ENCODE measurements at regions not wholly inside any gene's neighbourhood (a gene's known extent, or its start where the extent isn't known, plus 50 kb on each side); places are given as distances from the start of the nearest gene placed in this dataset.

DNA sequence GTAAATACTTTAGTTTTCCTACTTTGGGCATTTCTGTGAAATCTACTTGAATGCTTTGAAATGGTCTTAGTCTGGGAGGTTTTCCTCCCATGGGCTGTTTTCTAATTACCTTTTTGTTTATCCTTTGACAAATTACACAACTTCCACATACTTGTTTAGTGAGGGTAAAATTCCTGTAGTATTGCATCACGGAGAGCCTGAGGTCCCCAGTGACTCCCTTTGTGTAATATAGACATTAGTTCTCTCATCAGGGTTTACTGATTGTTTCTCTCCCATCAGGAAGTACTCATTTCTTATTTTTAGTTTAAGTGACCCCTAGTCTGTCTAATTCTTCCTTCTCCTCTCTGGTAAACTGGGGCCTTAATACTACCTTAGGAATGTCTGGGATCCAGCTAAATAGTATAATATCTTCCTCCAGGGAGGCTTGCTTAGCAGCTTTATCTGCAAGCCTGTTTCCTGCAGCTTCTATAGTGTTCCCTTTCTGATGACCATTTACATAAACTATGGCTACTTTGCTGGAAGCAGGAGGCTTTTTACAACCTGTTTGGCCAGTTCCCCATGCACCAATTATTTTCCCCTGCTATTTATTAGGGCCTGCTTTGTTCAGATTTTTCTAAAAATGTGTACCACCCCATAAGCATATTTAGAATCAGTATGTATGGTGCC, 87.2 kb upstream of the XCR1 start:
- DNase-seq (ENCODE audit: low read depth, low spot score): peak; percentile 17

DNA sequence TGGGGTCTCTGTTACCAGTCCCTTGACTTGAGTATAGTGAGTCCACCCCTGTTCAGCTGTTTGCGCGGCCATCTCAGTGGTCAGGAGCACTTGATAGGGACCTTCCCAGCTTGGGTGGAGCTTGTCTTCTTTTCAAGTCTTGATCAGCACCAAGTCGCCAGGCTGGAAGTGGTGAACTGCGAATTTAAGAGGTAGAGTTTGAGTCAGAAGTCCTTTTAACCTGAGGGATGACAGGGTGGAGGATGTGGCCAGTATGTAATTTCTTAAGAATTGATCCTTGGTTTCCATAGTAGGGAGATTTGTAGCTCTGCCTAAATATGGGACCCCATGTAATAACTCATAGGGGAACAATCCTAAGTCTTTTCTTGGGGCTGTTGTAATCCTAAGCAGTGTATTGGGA, 86.3 kb upstream of the XCR1 start:
- no peak for DNase-seq (ENCODE audit: low read depth, low spot score)

DNA sequence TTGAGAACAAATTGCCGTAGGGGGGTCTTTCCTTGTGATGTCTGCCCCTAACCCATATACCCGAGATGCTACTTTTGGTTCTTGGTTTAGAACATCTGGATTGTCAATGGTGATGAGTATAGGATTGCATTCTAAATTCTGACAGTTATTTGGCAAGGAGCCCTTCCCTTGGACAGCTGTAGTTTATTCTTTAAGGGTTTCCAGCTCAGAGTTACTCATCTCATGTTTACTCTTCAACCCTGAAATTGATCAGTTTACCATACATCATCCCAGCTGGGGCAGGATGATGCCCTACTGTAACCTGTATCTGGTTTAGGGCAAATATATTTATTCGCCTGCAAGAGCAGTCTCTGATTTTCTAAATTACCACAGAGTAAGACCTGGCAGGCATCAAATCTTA, 85.7 kb upstream of the XCR1 start:
- DNase-seq (ENCODE audit: low read depth, low spot score): no peak

DNA sequence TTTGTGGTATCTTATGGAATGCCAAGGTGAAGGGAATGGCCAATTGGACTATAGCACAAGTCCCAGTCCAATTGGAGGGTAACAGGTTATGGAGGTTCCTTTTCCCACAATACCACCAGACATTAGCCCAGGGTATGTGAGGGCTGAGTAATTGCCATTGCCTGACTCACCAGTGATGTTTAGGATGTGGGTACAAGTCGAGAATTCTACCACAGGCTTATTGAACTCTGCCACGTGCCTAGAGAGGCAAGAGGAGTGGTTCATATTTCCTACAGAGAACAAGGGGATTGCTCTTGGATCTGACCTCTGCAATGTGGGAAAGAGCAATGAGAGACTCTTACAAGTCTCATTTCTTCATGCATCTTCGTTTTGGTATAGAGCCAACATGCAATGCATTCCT, 85.0 kb upstream of the XCR1 start:
- DNase-seq (ENCODE audit: low read depth, low spot score): no peak

DNA sequence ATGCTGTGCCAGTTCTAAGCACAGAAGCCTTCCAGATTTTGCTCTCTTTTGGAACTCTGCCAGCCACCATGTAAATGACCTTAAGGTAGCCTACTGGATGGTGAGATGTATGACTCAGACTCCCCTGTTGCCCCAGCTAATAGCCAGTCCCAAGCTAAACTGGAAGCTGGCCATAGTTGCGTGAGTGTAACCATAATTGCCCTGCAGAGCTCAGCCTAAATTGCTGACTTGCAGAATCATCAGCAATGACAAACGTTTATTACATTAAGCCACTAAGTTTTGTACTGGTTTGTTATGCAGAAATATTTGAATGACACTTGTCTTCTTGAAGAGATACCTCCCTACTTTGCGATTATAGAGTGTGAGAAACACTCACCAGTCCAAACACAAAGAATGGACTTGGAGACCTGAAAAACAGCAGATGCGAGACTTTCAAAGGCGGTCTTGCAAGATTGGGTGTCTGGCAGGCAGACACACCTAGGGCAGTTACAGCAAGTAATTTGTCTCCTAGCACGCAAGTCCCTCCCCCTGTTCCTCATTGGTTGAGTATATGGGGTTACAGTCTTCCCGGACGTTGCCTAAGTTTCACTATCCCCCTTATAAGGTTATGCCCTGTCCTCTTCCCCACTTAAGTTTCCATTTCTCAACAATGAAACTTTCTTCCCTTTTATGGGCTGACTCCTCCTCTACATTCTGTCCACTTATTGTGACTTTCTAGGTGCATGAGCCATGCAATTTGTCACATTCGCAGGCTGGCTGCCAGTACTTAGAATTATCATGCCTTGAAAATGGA, 83.6 kb upstream of the XCR1 start:
- peak; percentile 89 for DNase-seq (ENCODE audit: low read depth, low spot score)

DNA sequence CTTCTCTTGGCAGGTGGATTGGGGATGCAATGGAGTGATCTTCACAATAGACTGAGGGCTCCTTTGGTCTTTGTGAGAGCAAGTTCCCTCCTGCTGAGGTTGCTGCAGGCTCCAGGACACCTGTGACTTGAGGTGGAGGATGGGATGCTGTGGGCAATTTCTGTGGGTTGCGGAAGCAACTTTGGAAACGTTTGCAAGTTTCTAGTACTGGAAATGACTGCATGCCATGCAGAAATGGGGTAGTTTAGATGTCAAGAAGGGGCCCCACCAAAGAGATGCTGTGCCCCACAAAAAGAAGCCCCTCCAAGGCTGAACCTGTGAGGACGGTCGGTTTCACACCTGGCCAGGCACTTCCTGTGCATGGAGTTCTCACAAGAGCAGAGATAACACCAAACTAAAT, 80.4 kb upstream of the XCR1 start:
- DNase-seq (ENCODE audit: low read depth, low spot score): no peak

DNA sequence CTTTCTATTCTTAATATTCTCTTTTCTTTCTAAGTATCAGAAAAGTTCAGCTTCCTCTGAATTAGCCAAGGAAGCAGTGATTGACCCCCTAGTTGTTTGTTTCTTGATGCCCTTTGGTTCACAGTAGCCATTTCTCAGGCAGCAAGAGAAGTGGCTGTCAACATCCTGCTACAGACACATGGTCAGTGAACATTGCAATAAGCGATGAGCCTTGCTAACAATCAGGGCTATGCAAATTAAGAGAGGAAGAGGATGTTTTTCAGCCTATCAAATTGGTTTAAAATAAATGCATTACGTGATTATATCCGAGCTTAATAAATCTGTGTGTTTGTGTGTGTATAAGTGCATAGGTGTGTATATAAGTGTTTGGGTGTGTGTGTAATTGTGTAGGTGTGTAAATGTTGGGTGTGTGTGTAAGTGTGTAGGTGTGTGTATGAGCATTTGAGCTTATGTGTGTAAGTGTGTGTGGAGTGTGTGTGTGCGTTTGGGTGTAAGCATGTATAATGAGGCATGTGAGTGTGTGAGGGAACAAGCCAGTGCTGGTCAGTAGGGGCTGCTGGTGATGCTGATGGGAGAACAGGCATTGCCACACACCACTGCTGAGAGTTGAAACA, 78.1 kb upstream of the XCR1 start:
- no peak for DNase-seq (ENCODE audit: low read depth, low spot score)

DNA sequence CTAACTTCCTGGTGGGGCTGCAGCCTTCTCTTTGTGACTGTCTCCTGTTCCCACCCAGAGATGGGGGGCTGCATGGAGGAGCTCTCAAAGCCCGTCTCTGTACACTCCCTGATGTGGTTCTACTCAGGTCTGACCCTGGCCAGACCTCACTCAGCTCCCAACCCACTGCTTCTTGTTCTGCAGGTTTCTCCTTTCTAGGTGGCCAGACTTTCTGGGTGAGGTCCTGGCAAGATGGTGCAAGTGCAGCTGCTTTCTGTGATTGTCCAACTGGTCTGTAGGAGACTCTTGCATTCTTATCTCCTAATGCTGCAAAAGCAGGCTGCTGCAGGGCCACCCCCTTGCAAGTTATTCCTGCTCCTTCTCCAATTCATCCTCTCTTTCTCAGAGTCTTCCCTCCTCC, 77.4 kb upstream of the XCR1 start:
- DNase-seq (ENCODE audit: low read depth, low spot score): no peak

DNA sequence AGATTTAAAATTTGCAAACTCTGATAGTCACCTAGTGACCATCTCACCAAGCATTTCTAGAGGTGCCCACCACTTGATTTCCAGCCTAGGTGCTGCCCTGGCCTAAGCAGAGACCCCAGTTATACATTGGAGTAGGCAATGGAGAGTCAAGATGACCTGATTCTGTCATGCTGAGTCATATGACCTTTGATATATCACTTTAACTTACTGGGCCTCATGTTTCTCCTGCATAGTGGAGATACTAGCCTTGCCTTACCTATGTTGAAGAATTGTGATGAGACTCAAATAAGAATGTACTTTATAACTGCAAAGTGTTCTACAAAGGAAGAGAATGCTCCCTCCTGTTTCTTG, 75.5 kb upstream of the XCR1 start:
- no peak for DNase-seq (ENCODE audit: low read depth, low spot score)

DNA sequence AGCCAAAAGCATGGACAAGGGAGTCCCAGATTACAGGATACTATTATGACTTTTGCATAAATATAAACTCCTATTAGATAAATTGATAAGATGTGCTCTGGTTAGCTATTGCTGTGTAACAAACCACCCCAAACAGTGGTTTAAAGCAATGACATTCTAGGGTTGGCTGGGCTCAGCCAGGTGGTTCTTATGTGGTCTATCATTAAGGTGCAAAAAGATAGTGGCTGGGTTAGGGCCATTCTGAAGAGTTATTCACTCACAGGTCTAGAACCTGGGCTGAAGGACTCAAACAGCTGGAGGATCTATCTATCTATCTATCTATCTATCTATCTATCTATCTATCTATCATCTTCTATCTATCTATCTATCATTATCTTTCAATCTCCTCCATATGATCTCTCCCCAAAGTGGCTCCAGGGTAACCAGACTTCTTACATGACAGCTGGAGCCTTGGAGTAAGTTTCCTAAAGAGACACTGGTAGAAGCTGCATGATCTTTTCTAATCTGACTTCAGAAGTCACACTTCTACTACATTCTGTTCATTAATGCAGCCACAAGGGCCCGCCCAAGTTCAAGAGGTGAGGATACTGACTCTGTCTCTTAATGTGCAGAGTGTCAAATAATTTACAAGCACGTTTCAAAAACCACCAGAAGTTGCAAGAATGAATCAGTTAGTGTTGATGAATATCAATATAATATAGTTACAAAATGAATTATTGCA, 74.9 kb upstream of the XCR1 start:
- no peak for DNase-seq (ENCODE audit: low read depth, low spot score)

DNA sequence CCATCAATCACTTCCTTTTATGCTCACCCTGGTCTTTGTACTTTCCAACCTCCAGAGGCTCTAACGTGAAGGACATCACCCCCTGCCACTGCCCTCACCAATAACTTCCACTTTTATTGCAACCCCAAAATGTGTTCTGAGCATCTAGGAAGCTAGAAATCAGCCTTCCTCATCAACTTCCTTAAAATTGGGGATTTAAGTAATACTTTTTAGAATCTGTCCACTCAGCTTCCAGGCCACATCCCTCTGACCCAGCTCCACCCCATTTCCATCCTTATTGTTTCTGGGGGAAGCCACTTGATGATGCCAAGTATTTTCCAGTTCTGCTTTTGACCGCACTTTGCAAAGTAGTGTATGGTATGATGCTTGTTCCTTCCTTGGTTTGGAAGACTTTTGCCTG, 73.5 kb upstream of the XCR1 start:
- DNase-seq (ENCODE audit: low read depth, low spot score): no peak

DNA sequence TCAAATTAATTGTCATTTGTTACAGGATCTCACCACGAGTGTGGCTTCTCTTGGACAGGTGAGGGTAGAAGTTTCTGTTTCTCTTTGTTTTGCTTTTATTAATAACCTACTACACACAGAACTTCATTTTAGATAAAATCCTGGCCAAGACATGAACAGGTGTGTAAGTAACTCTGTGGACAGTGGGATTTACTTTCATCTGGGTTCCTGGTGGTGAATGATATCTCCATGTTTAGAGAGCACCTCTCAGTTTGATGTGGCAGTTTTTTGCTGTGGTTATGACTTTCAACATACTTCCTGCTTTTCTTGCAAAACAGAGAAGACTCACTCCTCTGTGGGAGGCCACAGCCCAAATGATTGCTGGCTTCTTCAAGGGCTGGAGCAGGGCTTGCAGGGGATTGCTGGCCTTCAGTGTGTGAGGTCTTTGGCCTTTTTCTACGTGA, 71.1 kb upstream of the XCR1 start:
- DNase-seq (ENCODE audit: low read depth, low spot score): no peak

DNA sequence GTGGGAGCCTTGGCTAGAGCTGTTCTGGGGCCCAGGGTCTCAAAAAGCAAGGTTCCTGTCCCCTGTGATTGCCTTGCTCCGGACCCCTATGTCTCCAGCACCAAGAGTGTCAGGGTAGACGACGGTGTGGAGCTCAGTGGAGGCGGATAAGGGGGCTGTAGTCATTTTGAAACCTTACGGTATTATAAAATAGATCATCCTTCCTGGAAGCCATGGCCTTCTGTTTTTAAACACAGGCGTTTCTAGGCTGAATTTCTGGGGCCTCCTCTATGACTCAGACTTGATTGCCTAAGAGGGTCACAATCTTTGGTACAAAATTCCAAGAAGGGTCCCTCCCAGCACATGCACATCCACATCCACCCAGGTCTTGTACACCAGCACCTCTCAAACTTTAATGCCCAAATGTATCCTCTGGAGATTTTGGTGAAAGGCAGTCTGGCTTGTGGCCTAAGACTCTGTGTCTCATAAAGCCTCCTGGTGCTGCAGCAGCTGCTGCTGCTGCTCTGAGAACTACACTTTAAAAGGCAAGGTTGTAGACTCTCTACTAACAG, 70.5 kb upstream of the XCR1 start:
- no peak for DNase-seq (ENCODE audit: low read depth, low spot score)

DNA sequence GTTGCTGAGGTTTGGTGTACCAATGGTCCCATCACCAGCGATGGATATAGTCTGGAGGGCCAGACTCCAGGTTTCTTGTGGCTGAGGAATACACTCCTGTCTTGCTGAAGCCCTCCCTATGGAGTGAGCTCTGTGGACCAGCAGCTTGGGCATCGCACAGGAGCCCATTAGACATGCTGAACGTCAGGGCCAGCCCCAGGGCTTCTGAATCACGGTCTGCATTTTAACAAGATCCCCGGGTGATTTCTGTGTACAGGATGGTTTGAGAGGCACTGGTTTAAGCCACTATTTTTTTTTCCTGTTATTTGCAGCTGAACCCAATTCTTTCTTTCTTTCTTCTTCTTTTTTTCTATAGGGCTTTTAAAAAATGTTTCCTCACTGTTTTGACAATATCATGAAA, 69.5 kb upstream of the XCR1 start:
- DNase-seq (ENCODE audit: low read depth, low spot score): no peak

DNA sequence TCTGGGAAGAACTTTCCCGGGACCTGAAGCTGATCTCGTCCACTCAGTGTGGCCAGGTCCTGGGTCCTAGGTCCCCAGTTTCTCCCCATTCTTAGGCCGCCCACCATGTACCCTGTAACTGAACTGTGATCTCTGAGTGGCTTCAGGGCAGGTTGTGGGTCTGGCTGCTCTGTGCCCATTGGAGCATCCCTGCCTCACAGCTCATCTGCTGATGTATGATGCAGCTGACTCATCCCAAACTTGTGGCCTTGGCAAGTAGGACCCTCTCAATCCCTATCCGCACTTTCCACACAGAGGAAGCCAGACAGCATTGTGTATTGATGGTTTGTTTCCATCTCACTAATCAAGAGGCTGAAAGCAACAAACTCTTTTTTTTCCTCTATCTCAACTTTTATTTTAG, 69.1 kb upstream of the XCR1 start:
- DNase-seq (ENCODE audit: low read depth, low spot score): no peak

DNA sequence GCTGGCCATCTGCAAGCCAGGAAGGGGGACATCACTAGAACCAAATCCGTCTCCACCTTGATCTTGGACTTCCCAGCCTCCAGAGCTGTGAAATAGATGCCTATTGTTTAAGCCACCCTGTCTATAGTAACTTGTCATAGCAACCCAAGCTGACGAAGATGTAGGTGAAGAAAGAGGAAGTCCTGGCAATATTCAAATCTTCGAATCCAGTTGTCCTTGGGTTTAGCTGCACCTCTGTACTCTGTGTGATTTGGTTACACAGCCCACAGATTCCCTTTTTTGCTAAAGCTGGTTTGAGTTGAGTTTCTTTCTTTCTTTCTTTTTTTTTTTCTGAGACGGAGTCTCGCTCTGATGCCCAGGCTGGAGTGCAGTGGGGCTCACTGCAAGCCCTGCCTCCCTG, 68.0 kb upstream of the XCR1 start:
- no peak for DNase-seq (ENCODE audit: low read depth, low spot score)

DNA sequence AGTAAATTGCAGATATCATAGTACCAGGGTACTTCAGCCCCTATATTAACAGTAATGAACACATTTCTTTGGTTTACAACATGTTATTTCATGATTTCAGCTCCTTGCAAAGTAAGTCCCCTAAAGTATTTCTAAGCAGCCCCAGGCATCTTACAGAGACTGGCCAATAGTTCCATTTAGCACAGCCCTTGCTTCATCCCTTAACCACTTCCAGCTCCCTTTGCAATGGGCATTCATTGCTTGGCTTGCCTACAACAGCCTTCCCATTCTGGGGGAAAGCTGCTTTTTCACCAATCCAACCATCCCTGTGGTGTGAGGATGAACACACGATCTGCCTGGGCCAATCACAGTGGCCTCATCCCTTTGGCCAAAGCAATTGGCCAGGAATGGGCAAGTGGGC, 67.2 kb upstream of the XCR1 start:
- DNase-seq (ENCODE audit: low read depth, low spot score): no peak

DNA sequence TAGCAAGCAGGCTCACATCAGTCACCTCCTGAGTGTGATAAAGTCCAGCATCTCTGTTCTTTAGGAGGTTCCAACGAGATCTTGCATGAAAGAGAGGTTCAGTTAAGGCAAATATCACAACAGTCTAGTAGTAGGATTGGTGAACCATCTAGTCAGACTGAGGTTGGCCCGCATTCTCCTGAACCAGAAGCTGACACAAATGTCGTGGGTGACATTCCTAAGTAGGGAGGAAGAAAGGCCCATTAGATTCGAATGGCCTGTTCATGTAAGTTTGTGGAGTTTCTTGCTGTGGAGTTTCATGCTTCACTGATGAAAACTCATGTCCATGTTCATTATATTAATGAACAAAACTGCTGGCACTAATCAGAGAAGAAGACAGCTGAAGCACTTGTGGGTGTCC, 66.7 kb upstream of the XCR1 start:
- no peak for DNase-seq (ENCODE audit: low read depth, low spot score)

DNA sequence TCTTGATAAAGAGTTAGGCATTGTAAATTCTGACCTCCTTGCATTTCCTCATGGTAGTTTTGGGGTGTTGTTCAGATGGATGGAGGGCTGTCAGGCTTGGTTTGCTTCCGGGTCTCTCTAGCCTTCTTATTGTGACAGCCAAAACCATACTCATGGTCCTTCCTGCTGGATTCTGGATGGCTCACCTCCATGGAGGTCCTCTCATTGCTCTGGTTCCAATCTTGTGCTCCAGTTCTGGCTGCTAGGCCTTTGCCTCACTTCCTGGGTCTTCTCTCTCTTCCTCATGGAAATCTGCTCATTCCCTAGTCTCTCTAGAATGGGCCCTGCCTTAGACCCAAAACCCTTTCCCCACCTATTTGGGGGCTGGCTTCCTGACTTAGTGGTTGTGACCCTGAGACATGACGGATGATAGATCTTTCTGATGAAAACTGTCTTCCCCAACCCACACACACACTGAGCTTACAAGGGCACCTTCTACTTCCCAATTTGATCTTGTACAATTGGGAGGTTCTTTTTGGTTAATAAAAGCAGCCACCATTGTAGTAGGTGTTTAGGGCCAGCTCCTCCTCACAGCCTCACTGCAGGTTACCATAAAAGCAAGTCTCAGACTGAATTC, 66.2 kb upstream of the XCR1 start:
- no peak for DNase-seq (ENCODE audit: low read depth, low spot score)

DNA sequence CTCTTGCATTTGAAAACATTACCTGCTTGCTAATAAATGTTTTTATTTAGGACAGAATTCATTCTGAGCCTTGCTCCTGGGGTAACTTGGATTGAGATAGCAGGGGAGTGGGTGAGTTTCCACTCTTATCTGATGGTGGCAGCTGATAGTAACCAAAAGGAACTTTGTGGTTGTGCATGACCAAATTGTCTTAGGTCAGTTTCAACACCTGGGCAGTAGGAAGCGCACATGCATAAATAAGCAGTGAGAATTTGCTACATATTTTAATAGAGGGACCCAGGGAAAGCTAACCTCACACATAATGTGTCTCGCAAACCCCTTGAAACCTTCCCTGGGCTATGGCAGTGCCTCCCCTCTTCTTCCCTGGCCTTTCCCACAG, 65.4 kb upstream of the XCR1 start:
- no peak for DNase-seq (ENCODE audit: low read depth, low spot score)

DNA sequence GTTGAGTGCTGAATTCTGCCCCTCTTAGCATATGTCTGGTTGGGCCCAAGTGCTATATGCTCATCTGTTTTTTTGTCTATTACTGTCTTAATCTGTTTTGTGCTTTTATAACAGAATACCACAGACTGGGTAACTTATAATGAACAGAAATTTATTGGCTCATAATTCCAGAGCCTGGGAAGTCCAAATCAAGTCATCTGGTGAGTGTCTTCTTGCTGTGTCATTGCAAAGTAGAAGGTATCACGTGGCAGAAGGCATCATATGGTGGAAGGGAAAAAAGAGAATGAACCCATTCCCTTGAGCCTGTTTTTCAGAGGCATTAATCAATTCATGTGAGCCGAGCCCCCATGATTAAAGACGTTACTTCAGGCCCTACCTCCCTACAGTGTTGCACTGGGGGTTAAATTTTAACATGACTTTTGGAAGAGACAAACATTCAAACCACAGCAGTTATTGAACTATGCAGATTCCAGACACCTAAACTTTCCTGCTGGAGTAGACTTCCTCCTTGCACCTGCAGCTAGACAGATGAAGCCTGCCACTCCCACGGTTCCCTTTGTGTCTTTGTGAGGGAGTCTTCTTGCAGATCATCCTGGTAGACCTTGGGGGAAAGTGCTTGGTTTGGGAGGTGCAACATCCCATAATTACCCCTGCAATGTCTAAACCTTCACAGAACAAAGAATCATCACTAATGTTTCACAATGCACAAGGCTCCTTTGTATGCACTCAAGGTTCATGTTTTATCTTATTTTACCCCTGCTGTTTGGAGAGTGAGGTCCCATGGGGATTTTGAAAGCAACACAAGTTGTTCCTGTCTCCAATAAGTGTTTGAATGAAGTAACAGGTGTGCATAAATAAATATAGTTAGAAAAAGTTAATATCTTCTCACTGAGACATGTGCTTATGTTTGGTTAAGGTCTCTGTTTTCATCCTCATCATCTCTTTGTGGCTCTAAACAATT, 64.7 kb upstream of the XCR1 start:
- DNase-seq (ENCODE audit: low read depth, low spot score): no peak

All from astrocyte of the hippocampus (primary cell).